OCI-LY7 (cell line): ENCODE measurements at regions not wholly inside any gene's neighbourhood (a gene's known extent, or its start where the extent isn't known, plus 50 kb on each side); places are given as distances from the start of the nearest gene placed in this dataset.

Source experiments
- BruUV-seq: library from RNA; stranded (reverse); fragments of 400-500 nt; replicated peaks from 2 replicates; lab custom pipeline; 2021; lab: Mats Ljungman, UMichigan
- CTCF ChIA-PET: fragments of 300-600 bp; sonication (Branson Sonifier 250); formaldehyde crosslinking; loops from one replicate; lab custom pipeline; 2022; ENCODE audit warnings: antibody characterized with exemption; ENCODE audit not compliant: unreplicated experiment; lab: Charles Lee
- POLR2A ChIA-PET: fragments of 300-600 bp; sonication (Branson Sonifier 250); formaldehyde crosslinking; loops from one replicate; lab custom pipeline; 2022; ENCODE audit warnings: antibody characterized with exemption; lab: Charles Lee
- DNase-seq: peaks from one replicate; pipeline ENCODE4 v3.0.0-alpha.2; 2015; ENCODE audit warnings: low spot score
- H2AFZ ChIP-seq: fragments of 200-600 bp; sonication (generic), shearing (Covaris generic); 2 replicates; pipeline ENCODE4 v1.6.1; 2014; ENCODE audit warnings: mild to moderate bottlenecking, antibody characterized with exemption, low read length, moderate library complexity
- H3K27ac ChIP-seq: fragments of 200-600 bp; sonication (generic); 2 replicates; pipeline ENCODE4 v1.5.1; 2014; ENCODE audit warnings: mixed run types, low read depth, mild to moderate bottlenecking, moderate library complexity, low read length, inconsistent platforms; ENCODE audit not compliant: poor library complexity, severe bottlenecking
- H3K36me3 ChIP-seq: fragments of 200-600 bp; sonication (generic); 2 replicates; pipeline ENCODE4 v1.6.1; 2014; ENCODE audit warnings: mild to moderate bottlenecking, antibody characterized with exemption, low read length, moderate library complexity, mixed read lengths; ENCODE audit not compliant: insufficient read depth
- H3K4me1 ChIP-seq: fragments of 200-600 bp; sonication (generic); 2 replicates; pipeline ENCODE4 v1.5.1; 2014; ENCODE audit warnings: mild to moderate bottlenecking, low read length; ENCODE audit not compliant: insufficient read depth, poor library complexity, severe bottlenecking
- H3K4me2 ChIP-seq: fragments of 200-600 bp; sonication (generic); 2 replicates; pipeline ENCODE4 v1.6.1; 2014; ENCODE audit warnings: mild to moderate bottlenecking, low read length
- H3K4me3 ChIP-seq: fragments of 200-600 bp; sonication (generic); 2 replicates; pipeline ENCODE4 v1.5.1; 2014; ENCODE audit warnings: mild to moderate bottlenecking, low read depth, low read length; ENCODE audit not compliant: poor library complexity, severe bottlenecking
- H3K79me2 ChIP-seq: fragments of 200-600 bp; sonication (generic); 2 replicates; pipeline ENCODE4 v1.6.1; 2016; ENCODE audit warnings: low read depth, mild to moderate bottlenecking, low read length, moderate library complexity, mixed read lengths; ENCODE audit not compliant: insufficient read depth
- H3K9me2 ChIP-seq: fragments of 200-600 bp; sonication (generic); 2 replicates; pipeline ENCODE4 v1.6.1; 2016; ENCODE audit warnings: mild to moderate bottlenecking, low read length, mixed read lengths; ENCODE audit not compliant: insufficient read depth
- H3K9me3 ChIP-seq: fragments of 200-600 bp; sonication (generic); 2 replicates; pipeline ENCODE4 v1.6.1; 2014; ENCODE audit warnings: mild to moderate bottlenecking, mixed run types, low read length, mixed read lengths
- H4K20me1 ChIP-seq: fragments of 200-600 bp; sonication (generic); 2 replicates; pipeline ENCODE4 v1.6.1; 2014; ENCODE audit warnings: mild to moderate bottlenecking, antibody characterized with exemption, low read length, moderate library complexity, mixed read lengths; ENCODE audit not compliant: insufficient read depth
- EZH2phosphoT487 ChIP-seq: fragments of 200-600 bp; sonication (generic); IDR thresholded peaks from 2 replicates; pipeline ENCODE4 v1.6.1; 2018; ENCODE audit warnings: low read depth, borderline replicate concordance, mild to moderate bottlenecking, mixed run types, antibody characterized with exemption, low read length, moderate library complexity, mixed read lengths
- intact Hi-C: fragments of 100-400 bp; cut with micrococcal nuclease; formaldehyde crosslinking; loops from one replicate; pipeline ENCODE4 v1.10.0; 2022; ENCODE audit not compliant: unreplicated experiment
- TF ChIP-seq, protein P1 (sequence below): fragments of 200-600 bp; sonication (generic); conservative IDR thresholded peaks from 2 replicates; pipeline ENCODE4 v1.5.1; 2014; ENCODE audit warnings: mild to moderate bottlenecking, antibody characterized with exemption, low read length, moderate library complexity, mixed read lengths

- H3K79me2 ChIP-seq: no peaks in the 10 kb centered on the region
- POLR2A ChIA-PET: no interaction called here
- no peaks in the 10 kb centered on the region for H3K9me2 ChIP-seq
- H3K27ac ChIP-seq: no peak overlapping the region
- no peaks in the 10 kb centered on the region for H3K4me1 ChIP-seq
- no peaks in the 10 kb centered on the region for H4K20me1 ChIP-seq
- no peak overlapping the region for H3K4me2 ChIP-seq
- DNase-seq: no peak
- no peaks in the 10 kb centered on the region for H3K36me3 ChIP-seq
- no peak for TF ChIP-seq EZH2phosphoT487
- TF ChIP-seq, protein P1, sequence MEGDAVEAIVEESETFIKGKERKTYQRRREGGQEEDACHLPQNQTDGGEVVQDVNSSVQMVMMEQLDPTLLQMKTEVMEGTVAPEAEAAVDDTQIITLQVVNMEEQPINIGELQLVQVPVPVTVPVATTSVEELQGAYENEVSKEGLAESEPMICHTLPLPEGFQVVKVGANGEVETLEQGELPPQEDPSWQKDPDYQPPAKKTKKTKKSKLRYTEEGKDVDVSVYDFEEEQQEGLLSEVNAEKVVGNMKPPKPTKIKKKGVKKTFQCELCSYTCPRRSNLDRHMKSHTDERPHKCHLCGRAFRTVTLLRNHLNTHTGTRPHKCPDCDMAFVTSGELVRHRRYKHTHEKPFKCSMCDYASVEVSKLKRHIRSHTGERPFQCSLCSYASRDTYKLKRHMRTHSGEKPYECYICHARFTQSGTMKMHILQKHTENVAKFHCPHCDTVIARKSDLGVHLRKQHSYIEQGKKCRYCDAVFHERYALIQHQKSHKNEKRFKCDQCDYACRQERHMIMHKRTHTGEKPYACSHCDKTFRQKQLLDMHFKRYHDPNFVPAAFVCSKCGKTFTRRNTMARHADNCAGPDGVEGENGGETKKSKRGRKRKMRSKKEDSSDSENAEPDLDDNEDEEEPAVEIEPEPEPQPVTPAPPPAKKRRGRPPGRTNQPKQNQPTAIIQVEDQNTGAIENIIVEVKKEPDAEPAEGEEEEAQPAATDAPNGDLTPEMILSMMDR: no peak
- H3K9me3 ChIP-seq: no peaks in the 10 kb centered on the region
- intact Hi-C loops: no loop called here
- no peak overlapping the region for H2AFZ ChIP-seq
- CTCF ChIA-PET: no interaction called here
- no TSS peak for BruUV-seq
- H3K4me3 ChIP-seq: no peak overlapping the region
Measured at GRCh38 chr1:175866776-175867175, 123.4 kb upstream of the TNR start.

DNA sequence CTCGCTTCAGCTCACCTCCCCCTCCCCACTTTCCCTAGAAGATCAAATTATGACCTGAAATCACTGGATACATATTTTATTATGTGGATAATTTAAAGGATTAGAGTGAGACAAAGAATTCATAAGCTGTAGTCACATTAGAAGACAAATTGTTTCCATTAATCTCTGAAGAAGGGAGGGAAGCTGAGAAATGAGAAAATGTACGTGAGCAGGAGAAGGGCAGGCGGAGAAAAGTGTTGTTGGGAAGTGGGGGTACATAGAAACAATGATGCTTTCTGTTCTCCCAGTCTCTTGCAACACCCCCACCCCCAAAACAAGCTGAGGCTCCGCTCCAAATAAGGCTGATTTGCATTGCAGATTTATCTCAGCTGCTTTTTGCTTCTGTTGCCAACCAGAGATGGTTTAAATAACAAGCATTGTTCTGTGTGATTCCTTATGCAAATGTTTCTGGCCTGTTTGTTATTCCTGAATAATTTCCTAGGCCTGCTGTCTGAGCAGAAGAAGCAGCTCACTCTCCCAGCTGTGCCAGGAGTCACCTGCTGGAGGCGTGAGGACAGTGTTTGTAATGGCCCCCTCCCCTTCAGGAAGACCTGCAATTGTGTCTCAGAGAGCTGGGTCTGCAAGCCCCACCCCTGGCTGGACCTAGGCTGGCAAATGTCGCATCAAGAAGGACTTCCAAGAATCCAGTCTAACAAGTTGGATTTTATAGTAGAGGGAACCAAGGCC is 121.8 kb upstream of the TNR start:
- TF ChIP-seq EZH2phosphoT487: no peak
- TF ChIP-seq, protein P1: no peak
- no peak overlapping the region for H3K27ac ChIP-seq
- no peaks in the 10 kb centered on the region for H4K20me1 ChIP-seq
- intact Hi-C loops: no loop called here
- H3K9me2 ChIP-seq: no peaks in the 10 kb centered on the region
- DNase-seq: no peak
- H3K4me2 ChIP-seq: no peak overlapping the region
- H3K9me3 ChIP-seq: no peaks in the 10 kb centered on the region
- H3K4me1 ChIP-seq: no peaks in the 10 kb centered on the region
- ChIA-PET POLR2A (no interaction called here), CTCF (interaction anchor here (0.5 kb wide), 1 partner anchor 1169 kb away, joined by 3 read pairs; no protein-coding TSS in a partner anchor)
- no peak overlapping the region for H3K4me3 ChIP-seq
- BruUV-seq: no TSS peak
- no peaks in the 10 kb centered on the region for H3K36me3 ChIP-seq
- H3K79me2 ChIP-seq: no peaks in the 10 kb centered on the region
- no peak overlapping the region for H2AFZ ChIP-seq

DNA sequence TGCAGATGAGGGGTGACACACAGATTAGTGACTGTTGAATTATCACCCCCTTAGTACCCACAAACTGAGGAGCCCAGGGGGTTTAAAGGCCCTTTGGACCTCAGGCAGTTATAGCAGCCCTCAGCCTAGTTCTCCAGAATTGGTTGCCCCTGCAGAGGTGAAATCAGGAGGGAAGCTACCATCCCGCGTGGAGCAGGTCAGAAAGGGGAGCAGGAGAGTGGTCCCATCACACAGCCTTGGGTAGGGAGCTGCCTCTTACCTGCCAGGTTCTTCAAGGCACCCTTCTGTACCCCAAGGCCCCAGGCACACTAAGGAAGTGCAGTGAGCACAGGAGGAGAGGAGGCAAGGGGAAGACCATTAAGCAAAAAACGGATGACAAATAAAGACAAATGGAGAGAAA is 121.2 kb upstream of the TNR start:
- no peaks in the 10 kb centered on the region for H3K9me2 ChIP-seq
- H3K79me2 ChIP-seq: no peaks in the 10 kb centered on the region
- no peaks in the 10 kb centered on the region for H3K4me1 ChIP-seq
- no peak overlapping the region for H3K27ac ChIP-seq
- H3K9me3 ChIP-seq: no peaks in the 10 kb centered on the region
- no peak for DNase-seq
- ChIA-PET POLR2A (no interaction called here), CTCF (no interaction called here)
- intact Hi-C loops: no loop called here
- no peaks in the 10 kb centered on the region for H4K20me1 ChIP-seq
- H3K36me3 ChIP-seq: no peaks in the 10 kb centered on the region
- no peak overlapping the region for H2AFZ ChIP-seq
- no peak for TF ChIP-seq EZH2phosphoT487
- TF ChIP-seq, protein P1: no peak
- BruUV-seq: no TSS peak
- no peak overlapping the region for H3K4me2 ChIP-seq
- no peak overlapping the region for H3K4me3 ChIP-seq
